ENCODE measurements at regions not wholly inside any gene's neighbourhood (a gene's known extent, or its start where the extent isn't known, plus 50 kb on each side); places are given as distances from the start of the nearest gene placed in this dataset.

- TF ChIP-seq, protein P1, sequence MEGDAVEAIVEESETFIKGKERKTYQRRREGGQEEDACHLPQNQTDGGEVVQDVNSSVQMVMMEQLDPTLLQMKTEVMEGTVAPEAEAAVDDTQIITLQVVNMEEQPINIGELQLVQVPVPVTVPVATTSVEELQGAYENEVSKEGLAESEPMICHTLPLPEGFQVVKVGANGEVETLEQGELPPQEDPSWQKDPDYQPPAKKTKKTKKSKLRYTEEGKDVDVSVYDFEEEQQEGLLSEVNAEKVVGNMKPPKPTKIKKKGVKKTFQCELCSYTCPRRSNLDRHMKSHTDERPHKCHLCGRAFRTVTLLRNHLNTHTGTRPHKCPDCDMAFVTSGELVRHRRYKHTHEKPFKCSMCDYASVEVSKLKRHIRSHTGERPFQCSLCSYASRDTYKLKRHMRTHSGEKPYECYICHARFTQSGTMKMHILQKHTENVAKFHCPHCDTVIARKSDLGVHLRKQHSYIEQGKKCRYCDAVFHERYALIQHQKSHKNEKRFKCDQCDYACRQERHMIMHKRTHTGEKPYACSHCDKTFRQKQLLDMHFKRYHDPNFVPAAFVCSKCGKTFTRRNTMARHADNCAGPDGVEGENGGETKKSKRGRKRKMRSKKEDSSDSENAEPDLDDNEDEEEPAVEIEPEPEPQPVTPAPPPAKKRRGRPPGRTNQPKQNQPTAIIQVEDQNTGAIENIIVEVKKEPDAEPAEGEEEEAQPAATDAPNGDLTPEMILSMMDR (IDR thresholded peaks at IDR 0.05) = no peak
- TF ChIP-seq POLR2A (IDR thresholded peaks at IDR 0.05) (no peak), POLR2AphosphoS5 (IDR thresholded peaks at IDR 0.05) (no peak), EP300 (IDR thresholded peaks at IDR 0.05) (no peak)
These were observed 1097.2 kb downstream of the TDRD15 start for GRCh38 chr2:22221006-22221405.
